HG03103 (cell line): ENCODE measurements at regions not wholly inside any gene's neighbourhood (a gene's known extent, or its start where the extent isn't known, plus 50 kb on each side); places are given as distances from the start of the nearest gene placed in this dataset.

ENCODE experiments used
- ATAC-seq: cut with Tn5 transposase; IDR thresholded peaks from one replicate; pipeline ENCODE4 v1.9.1; 2021; ENCODE audit warnings: low read depth; ENCODE audit not compliant: unreplicated experiment

DNA sequence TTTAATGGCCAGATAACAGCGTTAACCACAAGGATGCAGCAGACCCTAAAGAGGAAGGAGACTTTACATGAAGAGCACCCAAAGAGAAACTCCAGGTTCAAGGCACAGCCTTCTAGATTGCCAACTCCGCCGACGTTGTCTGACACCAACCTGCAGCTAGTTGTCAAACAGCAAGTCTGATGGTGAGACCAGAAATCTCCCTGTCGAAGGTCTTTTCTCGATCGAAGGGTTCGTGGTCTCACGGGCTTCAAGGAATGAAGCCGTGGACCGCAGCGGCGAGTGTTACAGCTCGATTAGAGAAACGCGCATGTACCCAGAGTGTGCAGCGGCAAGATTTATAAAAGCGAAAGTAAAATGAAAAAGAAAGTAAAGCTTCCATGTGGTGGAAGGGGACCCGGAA is 656.3 kb downstream of the XIRP2 start:
- no peak for ATAC-seq

DNA sequence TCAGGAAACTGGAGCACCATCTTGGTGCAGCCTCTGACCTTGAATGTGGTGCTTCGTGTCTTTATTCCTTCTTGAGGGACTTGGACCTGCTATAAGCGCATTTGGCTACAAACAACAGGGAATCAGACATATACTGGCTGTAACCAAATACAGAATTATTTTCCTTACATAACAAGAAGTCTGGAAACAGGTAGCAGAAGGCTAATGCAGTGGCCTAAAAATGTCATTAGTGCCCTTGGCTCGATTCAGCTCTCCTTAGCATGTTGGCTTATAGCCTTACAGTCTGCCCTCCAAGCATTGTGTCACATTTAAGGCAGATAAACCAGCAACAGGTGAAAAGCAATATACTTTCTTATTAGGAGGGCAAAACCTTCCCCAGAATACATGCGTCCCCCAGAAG is 655.4 kb downstream of the XIRP2 start:
- ATAC-seq, result no peak

DNA sequence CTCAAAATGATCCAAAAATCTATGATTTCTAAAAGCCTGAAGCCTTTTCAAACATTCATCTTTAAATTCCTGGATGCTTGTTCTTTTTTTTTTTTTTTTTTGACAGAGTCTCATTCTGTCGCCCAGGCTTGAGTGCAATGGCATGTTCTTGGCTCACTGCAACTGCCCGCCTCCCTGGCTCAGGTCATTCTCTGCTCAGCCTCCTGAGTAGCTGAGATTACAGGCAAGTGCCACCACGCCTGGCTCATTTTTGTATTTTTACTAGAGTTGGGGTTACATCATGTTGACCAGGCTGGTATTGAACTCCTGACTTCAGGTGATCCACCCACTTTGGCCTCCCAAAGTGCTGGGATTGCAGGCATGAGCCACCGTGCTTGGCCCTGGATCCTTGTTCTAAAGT is 649.5 kb downstream of the XIRP2 start:
- no peak for ATAC-seq

DNA sequence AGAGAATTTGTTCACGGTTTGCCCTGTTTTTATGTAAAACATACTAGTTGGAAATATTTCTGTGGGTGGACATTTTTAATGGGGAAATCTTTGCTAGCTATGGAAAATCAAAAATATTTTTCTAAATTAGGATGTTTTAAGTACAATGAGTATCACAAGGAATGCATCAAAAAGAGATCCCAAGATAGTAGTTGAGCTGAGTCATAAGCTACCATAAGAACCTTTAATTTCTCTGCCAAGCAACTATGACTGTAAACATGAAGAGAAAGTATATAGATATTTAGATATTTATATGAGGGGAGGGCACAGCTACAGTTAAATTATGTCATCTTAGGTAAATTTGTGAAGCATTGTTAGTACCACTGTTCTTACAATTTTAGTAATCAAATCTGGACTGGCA is 646.2 kb downstream of the XIRP2 start:
- no peak for ATAC-seq

DNA sequence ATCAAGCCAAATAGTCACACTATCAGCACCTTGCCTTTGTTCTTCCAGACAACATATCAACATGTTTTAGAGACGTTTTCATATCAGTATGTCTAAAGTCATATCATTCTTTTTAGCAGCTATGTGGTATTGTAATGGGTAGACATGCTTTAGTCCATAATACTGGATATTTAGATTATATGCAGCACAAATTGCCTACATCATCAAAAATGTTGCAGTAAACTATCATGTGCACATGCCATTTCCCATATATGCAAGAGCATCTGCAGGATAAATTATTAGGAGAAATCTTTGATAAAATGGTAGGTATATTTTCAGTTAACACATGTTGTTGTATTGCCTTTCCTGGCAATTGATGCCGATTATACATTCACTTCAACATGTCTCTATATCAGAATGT is 636.5 kb downstream of the XIRP2 start:
- no peak for ATAC-seq

DNA sequence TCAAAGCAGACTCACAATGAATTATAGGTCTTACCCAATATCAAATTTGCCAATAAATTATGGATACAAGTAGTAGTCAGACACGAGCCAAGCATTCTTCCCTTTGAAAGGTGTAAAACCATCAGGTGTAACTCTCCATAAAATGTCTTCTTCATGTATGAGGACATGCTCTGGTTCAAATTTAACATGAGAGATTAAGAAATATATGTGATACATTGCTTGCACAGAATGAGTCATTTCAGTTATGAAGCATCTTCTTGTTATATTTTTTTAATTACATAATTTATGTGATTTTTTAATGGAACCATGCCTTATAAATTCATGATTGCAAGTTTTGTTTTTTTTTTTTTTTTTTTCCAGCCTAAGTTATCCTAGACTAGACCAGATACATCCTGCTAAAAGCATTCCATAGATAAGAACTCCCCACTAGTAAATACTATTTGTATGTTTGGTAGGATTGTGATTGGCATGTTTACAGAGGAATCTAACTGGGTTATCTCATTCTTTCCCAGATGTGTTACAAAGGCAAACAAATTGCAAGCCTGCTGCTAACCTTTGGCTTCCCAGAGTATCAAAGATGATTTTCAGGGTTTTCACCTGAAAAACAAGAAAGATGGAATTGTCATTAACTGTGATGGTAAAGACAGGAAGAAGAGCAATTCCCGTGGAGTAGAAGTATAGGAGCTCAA is 621.9 kb downstream of the XIRP2 start:
- no peak for ATAC-seq

DNA sequence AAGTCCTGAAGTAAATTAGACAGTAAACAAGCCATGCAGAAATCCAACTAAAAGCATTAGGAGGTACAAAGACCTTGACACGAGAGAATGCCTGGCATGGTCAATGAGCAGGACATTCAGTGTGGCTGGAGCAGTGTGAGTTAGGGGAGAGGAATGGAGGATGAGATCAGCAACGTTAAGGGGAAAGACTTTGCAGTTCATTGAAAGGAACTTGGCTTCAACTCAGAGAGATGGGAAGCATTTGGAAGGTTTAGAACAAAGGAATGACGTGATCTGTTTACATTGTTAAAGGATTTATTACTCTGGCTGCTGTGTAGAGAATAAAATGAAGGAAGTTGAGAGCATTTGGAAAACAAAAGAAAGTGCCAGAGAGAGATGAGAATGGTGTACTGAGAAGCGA is 621.3 kb downstream of the XIRP2 start:
- ATAC-seq, result no peak

DNA sequence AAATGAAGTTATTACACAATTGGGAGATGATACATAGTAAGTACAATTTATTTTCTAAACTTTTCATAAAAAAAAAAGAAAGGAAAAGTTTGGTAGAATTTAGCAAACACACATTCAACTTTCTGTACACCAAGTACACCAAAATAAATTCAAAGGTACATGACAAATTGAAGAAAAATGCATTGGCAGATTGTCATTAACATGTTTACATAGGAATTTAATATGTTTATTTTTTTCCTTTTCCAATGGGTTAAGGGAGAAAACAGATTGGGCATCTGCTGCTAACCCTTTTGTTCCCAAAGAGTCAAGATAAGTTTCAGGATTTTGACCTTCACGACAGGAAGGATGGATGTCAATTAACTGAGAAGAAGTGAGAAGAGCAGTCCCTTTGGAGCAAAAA is 620.4 kb downstream of the XIRP2 start:
- ATAC-seq, result no peak

DNA sequence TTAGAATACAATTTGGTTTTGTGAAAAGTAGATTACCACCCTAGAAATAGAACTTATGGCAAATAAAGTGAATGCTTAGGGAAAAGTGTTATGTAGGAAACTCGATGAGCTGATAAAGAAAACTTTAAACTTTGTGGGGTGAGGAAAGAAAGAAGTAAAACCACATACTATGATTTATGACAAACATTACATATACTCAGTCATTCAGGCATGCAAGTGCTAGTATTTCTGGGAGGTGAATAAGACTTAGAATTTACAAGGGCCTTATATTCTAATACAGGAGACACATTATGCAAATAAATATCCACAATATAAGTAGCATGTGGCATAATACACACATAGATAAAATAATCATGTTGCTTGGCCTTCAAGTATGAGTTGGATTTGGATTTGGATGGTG is 618.1 kb downstream of the XIRP2 start:
- no peak for ATAC-seq

DNA sequence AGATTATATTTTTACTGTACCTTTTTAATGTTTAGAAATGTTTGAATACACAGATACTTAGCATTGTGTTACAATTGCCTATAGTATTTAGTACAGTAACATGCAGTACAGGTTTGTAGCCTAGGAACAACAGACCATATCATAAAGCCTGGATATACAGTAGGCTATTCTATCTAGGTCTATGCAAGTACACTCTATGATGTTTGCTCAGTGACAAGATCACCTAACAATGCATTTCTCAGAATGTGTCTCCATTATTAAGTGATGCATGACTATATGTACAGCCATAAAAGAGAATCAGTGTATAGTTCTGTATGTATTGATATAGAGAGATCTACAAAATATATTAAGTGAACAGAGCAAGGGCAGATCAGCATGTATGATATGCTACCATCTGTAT is 616.4 kb downstream of the XIRP2 start:
- ATAC-seq, result no peak

DNA sequence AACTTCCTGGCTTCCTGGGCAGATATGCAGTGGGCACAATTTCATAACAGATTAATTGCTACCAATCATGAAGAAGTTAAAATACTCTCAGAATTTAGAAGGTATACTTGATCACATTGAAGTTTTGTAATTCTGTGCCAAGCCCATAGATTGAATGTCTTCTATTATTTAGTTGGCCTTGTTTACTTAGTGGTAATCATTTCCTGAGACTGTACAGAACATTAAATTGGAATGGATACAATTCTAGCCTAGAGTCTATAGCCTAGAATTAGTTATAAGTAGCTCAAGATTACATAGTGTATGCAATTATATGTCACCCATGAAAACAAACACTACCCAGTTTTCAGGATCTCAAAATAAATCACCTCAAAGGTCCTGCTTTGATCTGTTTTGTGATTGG is 615.8 kb downstream of the XIRP2 start:
- ATAC-seq, result no peak

DNA sequence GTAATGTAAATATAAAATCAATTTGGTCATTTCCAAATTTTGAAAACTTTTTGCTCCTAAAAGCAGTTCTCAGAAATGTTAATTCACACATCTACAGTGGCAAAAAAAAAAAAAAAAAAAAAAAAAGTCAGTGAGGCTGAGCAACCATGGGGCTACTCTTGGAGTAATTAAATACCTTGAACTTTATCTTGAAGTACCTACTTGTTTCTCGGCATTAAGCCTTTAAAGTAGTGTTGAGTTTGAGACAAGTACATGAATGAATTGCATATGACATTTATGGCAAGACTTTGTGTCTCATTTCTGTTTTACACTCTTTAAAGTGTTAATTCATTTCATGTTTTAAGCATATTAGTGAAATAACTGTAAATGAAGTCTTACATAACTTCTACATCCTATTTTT is 613.3 kb downstream of the XIRP2 start:
- no peak for ATAC-seq

DNA sequence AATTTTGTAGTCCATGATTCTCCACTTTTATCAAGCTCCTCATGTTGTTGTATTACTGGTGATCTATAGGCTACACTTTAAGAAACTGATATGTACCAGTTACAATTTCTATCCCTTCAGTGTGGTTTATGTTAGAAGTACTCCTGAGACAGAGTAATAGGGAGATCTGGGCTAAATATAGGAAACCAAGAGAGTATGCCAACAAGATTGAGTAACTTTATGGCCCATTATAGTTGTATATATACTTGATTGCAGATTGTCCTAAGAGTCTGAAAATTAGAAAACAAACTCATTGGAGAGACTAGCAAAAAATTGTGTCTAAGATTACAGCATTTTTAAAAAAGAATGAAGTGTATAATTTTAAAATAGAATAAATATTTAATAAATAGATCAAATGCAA is 605.6 kb downstream of the XIRP2 start:
- ATAC-seq, result no peak

DNA sequence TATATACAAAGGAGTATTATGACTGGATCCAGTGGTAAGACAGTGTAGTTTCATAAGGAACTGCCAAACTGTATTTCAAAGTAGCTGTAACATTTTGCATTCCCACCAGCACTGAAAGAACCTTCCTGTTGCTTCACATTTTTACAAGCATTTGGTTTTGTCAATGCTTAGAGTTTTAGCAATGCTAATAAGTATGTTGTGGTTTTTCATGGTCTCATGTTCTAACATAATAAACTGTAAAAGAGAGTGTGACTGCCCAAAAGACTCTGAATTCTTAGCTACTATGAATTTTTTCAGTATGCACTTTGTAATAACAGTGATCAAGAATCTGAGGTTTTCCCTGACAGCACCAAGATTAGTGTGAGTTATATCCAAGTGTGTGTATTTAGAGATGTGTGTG is 604.2 kb downstream of the XIRP2 start:
- ATAC-seq, result no peak

DNA sequence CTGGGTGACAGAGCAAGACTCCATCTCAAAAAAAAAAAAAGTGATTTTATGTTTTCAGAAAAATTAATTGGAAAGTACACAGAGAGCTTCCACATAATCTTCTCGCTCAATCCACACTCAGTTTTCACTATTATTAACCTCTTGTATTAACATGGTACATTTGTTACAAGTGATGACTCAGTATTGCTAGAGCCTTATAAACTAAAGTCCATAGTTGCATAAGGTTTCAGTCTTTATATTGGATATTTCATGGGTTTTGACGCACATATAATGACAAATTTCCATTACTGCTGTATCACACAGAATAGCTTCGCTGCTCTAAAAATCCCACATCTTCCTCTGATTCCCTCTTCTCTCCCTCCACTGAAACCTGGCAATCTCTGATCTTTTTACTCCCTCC is 603.5 kb downstream of the XIRP2 start:
- ATAC-seq, result no peak

DNA sequence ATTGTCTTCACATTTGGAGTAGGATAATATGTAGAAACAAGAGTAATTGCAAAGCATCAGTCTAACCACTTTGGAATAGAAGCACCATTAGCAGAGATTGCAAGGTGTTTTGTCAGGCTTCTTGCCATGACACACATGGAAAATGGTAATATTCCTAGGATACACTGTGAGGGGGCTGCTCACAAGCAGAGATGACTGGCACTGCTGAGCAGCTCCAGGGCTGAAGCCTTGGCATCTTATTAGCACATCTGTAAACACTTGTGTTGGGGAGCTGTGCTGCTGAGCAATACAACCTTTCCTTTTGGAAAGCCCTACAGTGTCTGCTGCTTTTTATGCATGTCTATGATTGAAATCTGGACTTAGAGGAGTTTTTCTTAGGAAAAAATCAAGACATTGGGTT is 602.2 kb downstream of the XIRP2 start:
- ATAC-seq, result no peak

DNA sequence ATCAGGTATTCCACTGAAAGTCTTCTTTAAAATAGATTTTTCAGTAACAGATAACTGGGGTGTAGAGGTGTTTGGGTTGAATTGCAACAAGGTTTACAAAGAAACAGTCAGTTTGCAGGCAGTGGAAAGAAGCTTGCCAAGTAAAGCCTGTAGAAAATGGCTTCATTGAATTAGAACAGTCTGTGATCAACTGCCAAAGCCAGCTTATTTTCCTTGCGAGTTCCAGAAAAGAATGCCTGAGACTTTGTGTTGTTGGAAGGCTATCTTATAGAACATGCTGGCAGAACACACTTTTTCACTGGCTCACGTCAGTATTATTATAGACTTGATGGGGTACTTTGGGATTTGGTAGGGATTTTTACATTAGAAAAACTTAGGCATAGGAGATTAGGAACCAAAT is 601.0 kb downstream of the XIRP2 start:
- no peak for ATAC-seq

DNA sequence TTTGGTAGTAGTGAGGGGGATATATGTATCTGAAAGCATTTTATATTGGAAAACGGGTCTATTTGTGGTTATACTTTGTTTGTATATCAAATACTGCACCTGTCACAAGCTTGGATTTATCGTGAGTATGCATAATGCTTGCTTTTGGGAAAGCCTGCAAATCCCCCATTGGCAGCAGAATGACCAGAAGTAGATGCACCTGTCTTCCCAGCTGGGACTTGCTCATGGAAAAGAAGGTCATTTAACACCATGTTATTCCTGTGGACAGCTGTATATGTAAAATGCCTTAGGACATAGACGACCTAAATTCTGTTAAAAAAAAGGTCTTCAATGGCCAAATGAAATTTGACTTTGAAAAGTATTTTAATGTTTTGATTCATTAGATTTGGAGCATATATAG is 599.4 kb downstream of the XIRP2 start:
- ATAC-seq, result no peak

DNA sequence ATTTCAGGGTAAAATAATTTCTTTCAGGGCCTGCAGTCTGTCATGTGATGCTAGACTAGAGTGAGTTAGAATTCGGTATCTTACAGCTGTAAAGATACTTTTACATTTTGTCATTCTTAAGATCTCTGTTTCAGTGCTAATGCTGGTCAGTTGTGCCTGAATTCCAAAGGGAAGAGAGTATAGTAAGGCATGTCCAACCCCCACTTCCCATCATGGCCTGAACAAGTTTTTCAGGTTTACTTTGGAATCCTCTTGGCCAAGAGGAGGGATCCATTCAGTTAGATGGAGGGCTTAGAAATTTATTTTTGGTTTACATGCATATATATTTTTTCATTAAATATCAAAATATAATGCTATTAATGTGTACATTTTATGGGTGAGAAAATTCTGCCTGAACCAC is 596.6 kb downstream of the XIRP2 start:
- ATAC-seq, result no peak

DNA sequence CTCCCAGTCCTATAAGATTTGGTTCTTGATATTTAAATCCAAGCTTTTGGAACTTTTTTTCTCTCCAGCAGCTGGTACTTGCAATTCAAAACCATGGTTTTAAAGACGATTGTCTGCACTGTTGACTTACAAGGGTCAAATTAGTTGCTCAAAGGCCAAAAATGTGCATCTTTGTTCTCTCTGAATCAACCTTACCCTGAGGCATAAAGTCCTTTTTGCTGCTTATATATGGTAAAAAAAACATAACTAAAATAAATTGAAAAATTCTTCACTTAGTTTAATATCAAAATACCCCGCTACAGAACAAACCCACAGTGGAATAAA is 592.7 kb downstream of the XIRP2 start:
- no peak for ATAC-seq

DNA sequence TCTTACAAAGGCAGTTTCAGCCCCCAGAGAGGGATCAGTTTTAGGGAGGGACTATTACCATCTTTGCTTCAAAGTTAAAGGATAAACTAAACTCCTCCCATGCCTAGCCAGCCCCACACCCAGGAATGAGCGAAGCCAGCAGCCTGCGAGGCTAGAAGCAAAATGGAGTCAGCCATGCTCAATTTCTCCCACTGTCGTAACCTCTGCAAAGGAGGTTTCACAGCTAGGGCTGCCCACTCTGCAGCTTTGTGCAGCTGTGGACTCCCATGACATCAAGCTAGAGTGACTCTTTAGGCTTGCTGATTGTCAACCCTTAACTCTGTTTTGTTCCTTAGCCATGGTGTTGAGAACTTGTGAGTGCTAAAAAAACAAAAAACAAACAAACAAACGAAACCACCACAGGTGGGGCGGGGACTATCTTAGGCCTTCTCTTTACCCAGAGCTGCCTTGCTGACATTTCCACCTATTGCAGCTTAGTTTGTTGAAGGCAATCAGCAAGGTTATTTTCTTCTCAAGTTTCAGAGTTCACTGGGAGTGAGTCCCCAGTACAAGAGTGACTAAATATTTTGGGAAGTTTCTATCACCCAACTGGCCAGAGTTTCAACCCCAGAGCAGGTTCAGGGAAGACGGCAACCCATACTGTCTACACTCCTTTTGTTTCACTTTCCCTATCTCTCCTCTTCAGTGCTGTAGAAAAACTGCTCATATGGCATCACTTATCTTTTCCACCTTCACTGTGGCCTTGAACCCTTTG is 592.1 kb downstream of the XIRP2 start:
- no peak for ATAC-seq

DNA sequence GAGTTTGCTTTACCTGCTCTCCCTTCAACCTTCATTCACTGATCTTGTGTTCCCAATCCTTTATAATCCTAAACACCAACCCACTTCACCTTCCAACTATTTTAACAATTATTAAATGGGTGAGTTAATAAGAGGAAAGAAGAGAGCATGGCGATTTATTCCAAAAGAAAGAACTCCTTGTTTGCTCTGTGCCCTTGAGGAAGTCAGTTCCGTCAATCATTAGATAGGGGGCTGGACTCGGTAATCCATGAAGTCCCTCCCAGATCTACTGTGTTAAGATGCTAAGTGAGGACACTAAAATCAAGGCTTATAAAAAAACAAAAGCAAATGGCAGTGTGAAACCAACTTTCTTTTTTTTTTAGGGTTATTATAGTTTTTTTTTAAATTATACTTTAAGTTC is 589.9 kb downstream of the XIRP2 start:
- no peak for ATAC-seq

DNA sequence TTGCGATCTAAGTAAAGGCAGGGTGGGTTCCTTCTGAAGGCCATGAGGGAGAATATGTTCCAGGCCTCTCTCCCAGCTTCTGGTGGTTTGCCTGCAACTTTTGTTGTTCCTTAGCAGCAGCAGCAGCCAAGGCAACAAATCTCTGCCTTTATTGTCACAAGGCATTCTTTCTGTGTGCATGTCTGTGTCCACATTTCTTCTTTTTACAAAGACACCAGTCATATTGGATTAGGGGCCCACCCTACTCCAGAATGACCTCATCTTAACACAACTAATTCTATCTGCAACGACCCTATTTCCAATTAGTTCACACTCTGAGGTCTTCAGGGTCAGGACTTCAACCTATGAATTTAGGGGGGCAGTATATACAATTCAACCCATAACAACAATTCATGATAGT is 587.5 kb downstream of the XIRP2 start:
- no peak for ATAC-seq
